Neural cell (in vitro differentiated cells): ENCODE measurements at regions not wholly inside any gene's neighbourhood (a gene's known extent, or its start where the extent isn't known, plus 50 kb on each side); places are given as distances from the start of the nearest gene placed in this dataset.

ENCODE experiments used
- EP300 ChIP-seq: fragments of 450-650 bp; conservative IDR thresholded peaks from 2 replicates; pipeline ENCODE4 v1.6.1; 2014; ENCODE audit warnings: antibody characterized with exemption, mild to moderate bottlenecking, moderate library complexity; ENCODE audit not compliant: poor library complexity, severe bottlenecking
- EZH2 ChIP-seq: fragments of 200-600, 300-800 bp; shearing (Covaris generic), sonication (generic); IDR thresholded peaks from 2 replicates; pipeline ENCODE4 v1.6.1; 2014; ENCODE audit warnings: antibody characterized with exemption, low read length, borderline replicate concordance, mild to moderate bottlenecking; ENCODE audit not compliant: insufficient read depth, poor library complexity, severe bottlenecking
- MXI1 ChIP-seq: fragments of 450-650 bp; conservative IDR thresholded peaks from 2 replicates; pipeline ENCODE4 v1.6.1; 2014; ENCODE audit warnings: antibody characterized with exemption, mild to moderate bottlenecking; ENCODE audit not compliant: poor library complexity, severe bottlenecking
- POLR2AphosphoS5 ChIP-seq: IDR thresholded peaks from 2 replicates; pipeline ENCODE4 v1.6.1; 2012
- RAD21 ChIP-seq: fragments of 450-650 bp; conservative IDR thresholded peaks from 2 replicates; pipeline ENCODE4 v1.6.1; 2014; ENCODE audit warnings: antibody characterized with exemption, mild to moderate bottlenecking, moderate library complexity
- REST ChIP-seq: IDR thresholded peaks from 2 replicates; pipeline ENCODE4 v1.6.1; 2012; ENCODE audit warnings: borderline replicate concordance
- SMC3 ChIP-seq: fragments of 450-650 bp; conservative IDR thresholded peaks from 2 replicates; pipeline ENCODE4 v1.6.1; 2014; ENCODE audit warnings: antibody characterized with exemption, mild to moderate bottlenecking, moderate library complexity; ENCODE audit not compliant: poor library complexity
- TAF1 ChIP-seq: IDR thresholded peaks from 2 replicates; pipeline ENCODE4 v1.6.1; 2012; ENCODE audit warnings: low read depth
- TF ChIP-seq, protein P1 (sequence below): fragments of 450-650 bp; IDR thresholded peaks from 2 replicates; pipeline ENCODE4 v1.5.1; 2014; ENCODE audit warnings: antibody characterized with exemption, mild to moderate bottlenecking, moderate library complexity; ENCODE audit not compliant: poor library complexity, severe bottlenecking

- TF ChIP-seq, protein P1, sequence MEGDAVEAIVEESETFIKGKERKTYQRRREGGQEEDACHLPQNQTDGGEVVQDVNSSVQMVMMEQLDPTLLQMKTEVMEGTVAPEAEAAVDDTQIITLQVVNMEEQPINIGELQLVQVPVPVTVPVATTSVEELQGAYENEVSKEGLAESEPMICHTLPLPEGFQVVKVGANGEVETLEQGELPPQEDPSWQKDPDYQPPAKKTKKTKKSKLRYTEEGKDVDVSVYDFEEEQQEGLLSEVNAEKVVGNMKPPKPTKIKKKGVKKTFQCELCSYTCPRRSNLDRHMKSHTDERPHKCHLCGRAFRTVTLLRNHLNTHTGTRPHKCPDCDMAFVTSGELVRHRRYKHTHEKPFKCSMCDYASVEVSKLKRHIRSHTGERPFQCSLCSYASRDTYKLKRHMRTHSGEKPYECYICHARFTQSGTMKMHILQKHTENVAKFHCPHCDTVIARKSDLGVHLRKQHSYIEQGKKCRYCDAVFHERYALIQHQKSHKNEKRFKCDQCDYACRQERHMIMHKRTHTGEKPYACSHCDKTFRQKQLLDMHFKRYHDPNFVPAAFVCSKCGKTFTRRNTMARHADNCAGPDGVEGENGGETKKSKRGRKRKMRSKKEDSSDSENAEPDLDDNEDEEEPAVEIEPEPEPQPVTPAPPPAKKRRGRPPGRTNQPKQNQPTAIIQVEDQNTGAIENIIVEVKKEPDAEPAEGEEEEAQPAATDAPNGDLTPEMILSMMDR = peak; percentile 91
- TF ChIP-seq TAF1 (no peak), SMC3 (peak; percentile 93), REST (no peak), POLR2AphosphoS5 (no peak), EP300 (no peak), EZH2 (no peak), RAD21 (peak; percentile 93), MXI1 (no peak)
Observed at GRCh38 chr7:47179812-47180515, 401.9 kb downstream of the TNS3 start.
